ENCODE measurements at regions not wholly inside any gene's neighbourhood (a gene's known extent, or its start where the extent isn't known, plus 50 kb on each side); places are given as distances from the start of the nearest gene placed in this dataset.

DNA sequence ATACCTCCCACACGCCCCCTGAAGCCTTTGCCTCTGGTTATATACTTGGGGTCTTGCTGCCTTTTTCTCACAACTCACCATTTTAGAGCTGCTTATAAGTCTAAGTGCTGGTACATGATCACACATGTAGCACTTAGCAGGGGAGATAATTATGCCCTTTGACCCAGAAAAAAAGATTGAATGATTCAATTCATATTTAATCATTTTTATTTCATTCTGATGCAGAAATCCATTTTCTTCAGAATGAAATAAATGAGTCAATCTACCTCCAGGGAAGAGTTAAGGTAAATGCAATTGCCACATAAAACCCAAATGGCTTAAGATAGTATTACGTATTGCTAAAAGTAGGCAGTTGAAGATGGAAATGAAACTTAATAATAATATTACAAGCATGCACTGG lies 414.6 kb upstream of the PRICKLE1 start:
- TF ChIP-seq CTCF (IDR thresholded peaks at IDR 0.05; ENCODE audit: control insufficient read depth, insufficient read depth, low read depth, low read length, missing control alignments), result no peak
- DNase-seq (ENCODE audit: low read depth), result no peak
- no peak overlapping the region for H3K4me3 ChIP-seq (ENCODE audit: control insufficient read depth, low read depth, low read length)

- no peak for TF ChIP-seq CTCF (IDR thresholded peaks at IDR 0.05; ENCODE audit: control insufficient read depth, insufficient read depth, low read depth, low read length, missing control alignments)
- DNase-seq (ENCODE audit: low read depth), result no peak
- H3K4me3 ChIP-seq (ENCODE audit: control insufficient read depth, low read depth, low read length), result no peak overlapping the region
Observed at GRCh38 chr12:42996869-42997431, 407.4 kb upstream of the PRICKLE1 start.

DNA sequence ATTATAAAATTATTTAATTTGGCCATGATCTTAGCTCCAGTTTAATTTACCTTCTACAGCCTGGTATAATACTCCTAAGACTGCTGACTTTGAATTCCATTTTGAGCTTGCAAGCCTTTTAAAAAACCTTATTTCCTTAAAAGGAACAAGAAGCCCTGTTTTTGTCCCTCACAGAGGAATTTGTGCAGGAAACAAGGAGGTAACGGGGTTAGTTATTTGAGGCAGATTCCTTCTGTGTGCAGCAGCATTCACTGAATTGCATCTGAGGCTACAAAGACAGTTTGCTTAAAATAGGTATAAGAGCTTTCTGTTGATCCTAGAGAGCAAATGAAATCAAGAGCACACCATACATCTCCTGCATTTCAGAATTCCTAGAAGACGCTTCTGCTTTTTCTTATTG lies 403.3 kb upstream of the PRICKLE1 start:
- no peak overlapping the region for H3K4me3 ChIP-seq (ENCODE audit: control insufficient read depth, low read depth, low read length)
- no peak for DNase-seq (ENCODE audit: low read depth)
- no peak for TF ChIP-seq CTCF (IDR thresholded peaks at IDR 0.05; ENCODE audit: control insufficient read depth, insufficient read depth, low read depth, low read length, missing control alignments)

- no peak for DNase-seq (ENCODE audit: low read depth)
- TF ChIP-seq CTCF (IDR thresholded peaks at IDR 0.05; ENCODE audit: control insufficient read depth, insufficient read depth, low read depth, low read length, missing control alignments), result no peak
Observed at GRCh38 chr12:42990387-42990786, 400.8 kb upstream of the PRICKLE1 start.

DNA sequence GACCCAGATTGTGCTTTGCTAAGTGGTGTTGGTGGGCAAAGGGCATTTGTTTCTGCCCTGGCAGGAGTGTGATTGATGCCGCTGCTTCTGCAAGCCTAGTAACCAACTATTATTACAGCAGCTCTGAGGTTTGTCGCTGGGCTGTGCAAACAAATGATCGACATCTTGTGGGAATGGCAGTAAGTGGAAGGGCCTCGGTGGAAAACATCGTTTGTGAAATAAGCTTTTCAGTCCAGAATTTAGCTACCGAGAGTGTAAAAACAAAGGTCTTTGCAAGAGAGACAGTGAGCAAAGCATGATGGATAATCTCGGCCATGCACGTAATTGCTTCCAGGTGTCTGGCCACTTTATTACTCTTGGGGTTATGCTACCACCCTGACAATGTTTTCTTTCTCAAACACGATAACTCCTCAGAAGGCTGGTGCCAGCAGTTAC lies 397.7 kb upstream of the PRICKLE1 start:
- no peak overlapping the region for H3K4me3 ChIP-seq (ENCODE audit: control insufficient read depth, low read depth, low read length)
- DNase-seq (ENCODE audit: low read depth), result no peak
- no peak for TF ChIP-seq CTCF (IDR thresholded peaks at IDR 0.05; ENCODE audit: control insufficient read depth, insufficient read depth, low read depth, low read length, missing control alignments)

More at GRCh38 chr12:42990387-42990786, 400.8 kb upstream of the PRICKLE1 start:
- no peak overlapping the region for H3K4me3 ChIP-seq (ENCODE audit: control insufficient read depth, low read depth, low read length)

GRCh38 chr12:42985506-42985905 lies 396.0 kb upstream of the PRICKLE1 start:
- TF ChIP-seq CTCF (IDR thresholded peaks at IDR 0.05; ENCODE audit: control insufficient read depth, insufficient read depth, low read depth, low read length, missing control alignments), result no peak
- no peak for DNase-seq (ENCODE audit: low read depth)

DNA sequence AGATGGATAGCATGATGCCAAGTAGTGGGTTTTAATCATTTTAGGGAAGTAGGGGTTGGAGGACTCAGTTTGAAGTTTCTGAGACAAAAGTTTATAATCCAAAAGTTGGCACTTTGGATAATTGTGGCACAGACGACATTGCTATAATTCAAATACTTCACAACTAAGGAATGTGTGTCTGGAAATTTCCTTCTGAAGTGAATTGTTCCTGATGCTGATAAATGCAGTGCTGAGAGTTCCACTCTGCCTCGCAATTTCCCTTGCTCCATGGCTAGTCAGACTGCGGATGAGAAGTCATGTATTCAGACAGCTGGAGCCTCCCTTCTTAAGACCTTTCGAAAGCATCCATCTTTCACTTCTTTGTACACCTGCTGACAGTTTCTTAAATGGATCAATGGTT lies 393.3 kb upstream of the PRICKLE1 start:
- DNase-seq (ENCODE audit: low read depth), result no peak
- TF ChIP-seq CTCF (IDR thresholded peaks at IDR 0.05; ENCODE audit: control insufficient read depth, insufficient read depth, low read depth, low read length, missing control alignments), result no peak

More at GRCh38 chr12:42985506-42985905, 396.0 kb upstream of the PRICKLE1 start:
- H3K4me3 ChIP-seq (ENCODE audit: control insufficient read depth, low read depth, low read length), result no peak overlapping the region

More for the DNA sequence above, 393.3 kb upstream of the PRICKLE1 start:
- no peak overlapping the region for H3K4me3 ChIP-seq (ENCODE audit: control insufficient read depth, low read depth, low read length)

All from AG09309 (cell line).